ENCODE measurements at regions not wholly inside any gene's neighbourhood (a gene's known extent, or its start where the extent isn't known, plus 50 kb on each side); places are given as distances from the start of the nearest gene placed in this dataset.

GRCh38 chr2:3116371-3116770 lies 261.2 kb downstream of the EIPR1 start:
- peak; percentile 31 for DNase-seq (ENCODE audit: low spot score)
- no peak overlapping the region for H3K27ac ChIP-seq (ENCODE audit: low read depth in 1 of 2, low read length in 2 of 2)
- no peak overlapping the region for H3K9ac ChIP-seq (ENCODE audit: low read depth in 1 of 2, low read length in 2 of 2)
- H3K4me3 ChIP-seq (ENCODE audit: low read depth in 1 of 3, low read length in 3 of 3) = no peak overlapping the region
- no peak for TF ChIP-seq HNF4A (conservative IDR thresholded peaks at IDR 0.05)
- TF ChIP-seq, protein P1, sequence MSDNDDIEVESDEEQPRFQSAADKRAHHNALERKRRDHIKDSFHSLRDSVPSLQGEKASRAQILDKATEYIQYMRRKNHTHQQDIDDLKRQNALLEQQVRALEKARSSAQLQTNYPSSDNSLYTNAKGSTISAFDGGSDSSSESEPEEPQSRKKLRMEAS (IDR thresholded peaks at IDR 0.05) = no peak
- TF ChIP-seq, protein P2, sequence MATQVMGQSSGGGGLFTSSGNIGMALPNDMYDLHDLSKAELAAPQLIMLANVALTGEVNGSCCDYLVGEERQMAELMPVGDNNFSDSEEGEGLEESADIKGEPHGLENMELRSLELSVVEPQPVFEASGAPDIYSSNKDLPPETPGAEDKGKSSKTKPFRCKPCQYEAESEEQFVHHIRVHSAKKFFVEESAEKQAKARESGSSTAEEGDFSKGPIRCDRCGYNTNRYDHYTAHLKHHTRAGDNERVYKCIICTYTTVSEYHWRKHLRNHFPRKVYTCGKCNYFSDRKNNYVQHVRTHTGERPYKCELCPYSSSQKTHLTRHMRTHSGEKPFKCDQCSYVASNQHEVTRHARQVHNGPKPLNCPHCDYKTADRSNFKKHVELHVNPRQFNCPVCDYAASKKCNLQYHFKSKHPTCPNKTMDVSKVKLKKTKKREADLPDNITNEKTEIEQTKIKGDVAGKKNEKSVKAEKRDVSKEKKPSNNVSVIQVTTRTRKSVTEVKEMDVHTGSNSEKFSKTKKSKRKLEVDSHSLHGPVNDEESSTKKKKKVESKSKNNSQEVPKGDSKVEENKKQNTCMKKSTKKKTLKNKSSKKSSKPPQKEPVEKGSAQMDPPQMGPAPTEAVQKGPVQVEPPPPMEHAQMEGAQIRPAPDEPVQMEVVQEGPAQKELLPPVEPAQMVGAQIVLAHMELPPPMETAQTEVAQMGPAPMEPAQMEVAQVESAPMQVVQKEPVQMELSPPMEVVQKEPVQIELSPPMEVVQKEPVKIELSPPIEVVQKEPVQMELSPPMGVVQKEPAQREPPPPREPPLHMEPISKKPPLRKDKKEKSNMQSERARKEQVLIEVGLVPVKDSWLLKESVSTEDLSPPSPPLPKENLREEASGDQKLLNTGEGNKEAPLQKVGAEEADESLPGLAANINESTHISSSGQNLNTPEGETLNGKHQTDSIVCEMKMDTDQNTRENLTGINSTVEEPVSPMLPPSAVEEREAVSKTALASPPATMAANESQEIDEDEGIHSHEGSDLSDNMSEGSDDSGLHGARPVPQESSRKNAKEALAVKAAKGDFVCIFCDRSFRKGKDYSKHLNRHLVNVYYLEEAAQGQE (IDR thresholded peaks at IDR 0.05) = no peak
- TF ChIP-seq SP1 (IDR thresholded peaks at IDR 0.05) = no peak
- H3K4me1 ChIP-seq (ENCODE audit: control insufficient read depth in 4 of 4, insufficient read depth in 4 of 4, low read length in 3 of 4) = no peaks in the 10 kb centered on the region
- WGBS = 90% methylated on average over 14 of the region's 14 CpGs
- H3K36me3 ChIP-seq (ENCODE audit: control insufficient read depth in 4 of 4, insufficient read depth in 3 of 4, low read depth in 1 of 4, low read length in 3 of 4) = no peaks in the 10 kb centered on the region
- no peaks in the 10 kb centered on the region for H3K27me3 ChIP-seq (ENCODE audit: control insufficient read depth in 4 of 4, insufficient read depth in 4 of 4, low read length in 3 of 4)
- no peaks in the 10 kb centered on the region for H3K9me3 ChIP-seq (ENCODE audit: control insufficient read depth in 4 of 4, low read length in 3 of 4)

DNA sequence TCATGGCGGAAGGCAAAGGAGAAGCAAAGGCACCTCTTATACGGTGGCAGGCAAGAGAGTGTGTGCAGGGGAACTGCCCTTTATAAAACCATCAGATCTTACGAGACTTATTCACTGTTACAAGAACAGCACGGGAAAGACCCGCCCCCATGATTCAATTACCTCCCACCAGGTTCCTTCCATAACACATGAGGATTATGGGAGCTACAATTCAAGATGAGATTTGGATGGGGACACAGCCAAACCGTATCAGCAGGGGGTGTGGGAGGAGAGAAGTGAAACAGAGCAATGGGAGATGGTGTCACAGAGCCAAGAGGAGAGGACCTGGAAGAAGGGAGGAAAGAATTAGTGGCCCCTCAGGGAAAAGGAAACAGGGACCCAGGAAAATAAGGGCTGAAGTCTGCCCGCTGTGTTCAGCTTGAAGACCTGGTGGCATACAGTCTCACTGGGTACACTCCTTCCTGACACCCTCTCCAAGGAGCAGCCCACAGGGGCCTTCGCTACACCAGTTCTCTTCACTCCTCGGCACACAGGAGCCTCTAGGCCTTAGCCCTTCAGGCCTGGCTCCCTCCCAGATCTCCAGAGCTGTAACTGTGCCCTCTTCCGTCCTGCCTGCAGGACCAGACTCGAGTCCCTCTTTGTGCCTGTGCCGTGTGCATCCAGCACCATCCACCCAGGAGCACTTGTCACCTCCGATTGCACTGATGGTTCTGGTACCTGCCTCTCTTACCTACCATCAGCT lies 262.1 kb downstream of the EIPR1 start:
- no peaks in the 10 kb centered on the region for H3K9me3 ChIP-seq (ENCODE audit: control insufficient read depth in 4 of 4, low read length in 3 of 4)
- no peaks in the 10 kb centered on the region for H3K4me1 ChIP-seq (ENCODE audit: control insufficient read depth in 4 of 4, insufficient read depth in 4 of 4, low read length in 3 of 4)
- no peak overlapping the region for H3K4me3 ChIP-seq (ENCODE audit: low read depth in 1 of 3, low read length in 3 of 3)
- peak; percentile 27 for DNase-seq (ENCODE audit: low spot score)
- no peak for TF ChIP-seq TAF1 (conservative IDR thresholded peaks at IDR 0.05)
- no peak overlapping the region for H3K9ac ChIP-seq (ENCODE audit: low read depth in 1 of 2, low read length in 2 of 2)
- no peaks in the 10 kb centered on the region for H3K36me3 ChIP-seq (ENCODE audit: control insufficient read depth in 4 of 4, insufficient read depth in 3 of 4, low read depth in 1 of 4, low read length in 3 of 4)
- no peaks in the 10 kb centered on the region for H3K27me3 ChIP-seq (ENCODE audit: control insufficient read depth in 4 of 4, insufficient read depth in 4 of 4, low read length in 3 of 4)
- no peak overlapping the region for H3K27ac ChIP-seq (ENCODE audit: low read depth in 1 of 2, low read length in 2 of 2)
- WGBS = 91% methylated on average over 13 of the region's 13 CpGs

GRCh38 chr2:3114406-3115185 lies 263.0 kb downstream of the EIPR1 start:
- H3K9me3 ChIP-seq (ENCODE audit: control insufficient read depth in 4 of 4, low read length in 3 of 4) = no peaks in the 10 kb centered on the region
- H3K4me1 ChIP-seq (ENCODE audit: control insufficient read depth in 4 of 4, insufficient read depth in 4 of 4, low read length in 3 of 4) = no peaks in the 10 kb centered on the region
- H3K27ac ChIP-seq (ENCODE audit: low read depth in 1 of 2, low read length in 2 of 2) = no peak overlapping the region
- no peak overlapping the region for H3K4me3 ChIP-seq (ENCODE audit: low read depth in 1 of 3, low read length in 3 of 3)
- H3K27me3 ChIP-seq (ENCODE audit: control insufficient read depth in 4 of 4, insufficient read depth in 4 of 4, low read length in 3 of 4) = no peaks in the 10 kb centered on the region
- peak; percentile 25 for DNase-seq (ENCODE audit: low spot score)
- no peak overlapping the region for H3K9ac ChIP-seq (ENCODE audit: low read depth in 1 of 2, low read length in 2 of 2)
- 91% methylated on average over 26 of the region's 26 CpGs for WGBS
- no peaks in the 10 kb centered on the region for H3K36me3 ChIP-seq (ENCODE audit: control insufficient read depth in 4 of 4, insufficient read depth in 3 of 4, low read depth in 1 of 4, low read length in 3 of 4)
- TF ChIP-seq ATF3 (IDR thresholded peaks at IDR 0.05) (no peak), TAF1 (conservative IDR thresholded peaks at IDR 0.05) (no peak), YY1 (IDR thresholded peaks at IDR 0.05) (no peak), SP1 (IDR thresholded peaks at IDR 0.05) (no peak), HNF4G (IDR thresholded peaks at IDR 0.05) (no peak), GABPA (IDR thresholded peaks at IDR 0.05 in 1 of 2, conservative IDR thresholded peaks at IDR 0.05 in 1 of 2) (no peak), HNF4A (conservative IDR thresholded peaks at IDR 0.05) (no peak), JUND (IDR thresholded peaks at IDR 0.05) (no peak), RXRA (IDR thresholded peaks at IDR 0.05) (no peak), FOXA1 (IDR thresholded peaks at IDR 0.05) (no peak), NR2F2 (IDR thresholded peaks at IDR 0.05) (no peak)
- TF ChIP-seq, protein P3, sequence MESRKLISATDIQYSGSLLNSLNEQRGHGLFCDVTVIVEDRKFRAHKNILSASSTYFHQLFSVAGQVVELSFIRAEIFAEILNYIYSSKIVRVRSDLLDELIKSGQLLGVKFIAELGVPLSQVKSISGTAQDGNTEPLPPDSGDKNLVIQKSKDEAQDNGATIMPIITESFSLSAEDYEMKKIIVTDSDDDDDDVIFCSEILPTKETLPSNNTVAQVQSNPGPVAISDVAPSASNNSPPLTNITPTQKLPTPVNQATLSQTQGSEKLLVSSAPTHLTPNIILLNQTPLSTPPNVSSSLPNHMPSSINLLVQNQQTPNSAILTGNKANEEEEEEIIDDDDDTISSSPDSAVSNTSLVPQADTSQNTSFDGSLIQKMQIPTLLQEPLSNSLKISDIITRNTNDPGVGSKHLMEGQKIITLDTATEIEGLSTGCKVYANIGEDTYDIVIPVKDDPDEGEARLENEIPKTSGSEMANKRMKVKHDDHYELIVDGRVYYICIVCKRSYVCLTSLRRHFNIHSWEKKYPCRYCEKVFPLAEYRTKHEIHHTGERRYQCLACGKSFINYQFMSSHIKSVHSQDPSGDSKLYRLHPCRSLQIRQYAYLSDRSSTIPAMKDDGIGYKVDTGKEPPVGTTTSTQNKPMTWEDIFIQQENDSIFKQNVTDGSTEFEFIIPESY (IDR thresholded peaks at IDR 0.05) = no peak
- TF ChIP-seq, protein P2 (IDR thresholded peaks at IDR 0.05) = no peak
- TF ChIP-seq, protein P1 (IDR thresholded peaks at IDR 0.05) = no peak

Data from liver (tissue), 7 donors.